K562 (cell line): ENCODE measurements at regions not wholly inside any gene's neighbourhood (a gene's known extent, or its start where the extent isn't known, plus 50 kb on each side); places are given as distances from the start of the nearest gene placed in this dataset.
A peak's percentile ranks its signal among the peaks of the same experiment; 100 is the strongest.

Source experiments
- ARHGAP35 ChIP-seq: fragments of 450-650 bp; IDR thresholded peaks from 2 replicates; pipeline ENCODE4 v1.6.1; 2018; ENCODE audit not compliant: partially characterized antibody
- ARNT ChIP-seq, 2 experiments: fragments of 450-650 bp; IDR thresholded peaks; 2 replicates each; pipeline ENCODE4 v1.6.1; 2016; ENCODE audit warnings: mild to moderate bottlenecking in 1 of 2
- BCOR ChIP-seq: fragments of 450-650 bp; IDR thresholded peaks from 2 replicates; pipeline ENCODE4 v1.6.1; 2016
- C11orf30 ChIP-seq: fragments of 450-650 bp; IDR thresholded peaks from 2 replicates; pipeline ENCODE4 v1.6.1; 2016; ENCODE audit warnings: low read depth, mild to moderate bottlenecking
- CBFA2T2 ChIP-seq: fragments of 450-650 bp; conservative IDR thresholded peaks from 2 replicates; pipeline ENCODE4 v1.6.1; 2017; ENCODE audit warnings: mild to moderate bottlenecking
- CC2D1A ChIP-seq: fragments of 450-650 bp; IDR thresholded peaks from 2 replicates; pipeline ENCODE4 v1.6.1; 2017; ENCODE audit warnings: mild to moderate bottlenecking
- CCNT2 ChIP-seq: IDR thresholded peaks from 2 replicates; pipeline ENCODE4 v1.6.1; 2011; ENCODE audit warnings: borderline replicate concordance, low read depth, mild to moderate bottlenecking, moderate library complexity, mixed read lengths, low read length; ENCODE audit not compliant: insufficient read length; ENCODE audit errors: extremely low read depth
- CHCHD3 ChIP-seq: fragments of 250-450 bp; sonication (Bioruptor Pico); IDR thresholded peaks from 2 replicates; pipeline ENCODE4 v2.1.2; 2022; ENCODE audit warnings: mild to moderate bottlenecking
- CXXC5 ChIP-seq: fragments of 250-450 bp; sonication (Bioruptor Pico); IDR thresholded peaks from 2 replicates; pipeline ENCODE4 v1.8.0; 2022; ENCODE audit warnings: inconsistent platforms, mild to moderate bottlenecking, moderate library complexity
- GABPA ChIP-seq: fragments of 200-800 bp; sonication (Bioruptor generic); conservative IDR thresholded peaks from 2 replicates; pipeline ENCODE4 v1.6.1; 2016; ENCODE audit warnings: low read depth, missing genetic modification characterization, missing compliant biosample characterization
- GTF2B ChIP-seq: IDR thresholded peaks from 2 replicates; pipeline ENCODE4 v1.6.1; 2011; ENCODE audit not compliant: insufficient read length; ENCODE audit errors: extremely low read depth
- HDAC1 ChIP-seq, 2 experiments: fragments of 450-650 bp; IDR thresholded peaks; 2 replicates each; pipeline ENCODE4 v1.6.1; 2016 to 2017; ENCODE audit warnings: inconsistent platforms in 1 of 2, mild to moderate bottlenecking in 1 of 2, moderate library complexity in 1 of 2
- HDAC2 ChIP-seq: fragments of 450-650 bp; IDR thresholded peaks from 2 replicates; pipeline ENCODE4 v1.6.1; 2016; ENCODE audit warnings: mild to moderate bottlenecking
- JUND ChIP-seq, 2 experiments: IDR thresholded peaks; 2 replicates in 1 of 2; 3 replicates in 1 of 2; pipeline ENCODE4 v1.6.1; 2011; ENCODE audit warnings: borderline replicate concordance in 2 of 2, low read depth in 2 of 2, low read length in 2 of 2, improper control_type of control experiment in 1 of 2, missing biosample characterization in 1 of 2, missing genetic modification characterization in 1 of 2, missing genetic modification reagents in 1 of 2
- KLF13 ChIP-seq: fragments of 450-650 bp; IDR thresholded peaks from 2 replicates; pipeline ENCODE4 v1.6.1; 2016; ENCODE audit warnings: missing genetic modification characterization, low read depth, mild to moderate bottlenecking, missing compliant biosample characterization, moderate library complexity, borderline replicate concordance
- MIER1 ChIP-seq: fragments of 450-650 bp; IDR thresholded peaks from 2 replicates; pipeline ENCODE4 v1.6.1; 2016; ENCODE audit warnings: antibody characterized with exemption, mild to moderate bottlenecking, low read depth
- NCOR1 ChIP-seq: fragments of 450-650 bp; IDR thresholded peaks from 2 replicates; pipeline ENCODE4 v1.6.1; 2016; ENCODE audit warnings: mild to moderate bottlenecking, moderate library complexity
- PML ChIP-seq: IDR thresholded peaks from 2 replicates; pipeline ENCODE4 v1.6.1; 2012; ENCODE audit warnings: low read length, inconsistent platforms
- RAD51 ChIP-seq: fragments of 450-650 bp; IDR thresholded peaks from 2 replicates; pipeline ENCODE4 v1.7.1; 2016; ENCODE audit warnings: low read depth, mild to moderate bottlenecking, borderline replicate concordance
- SMAD2 ChIP-seq: fragments of 150-350 bp; IDR thresholded peaks from 2 replicates; pipeline ENCODE4 v1.6.1; 2014; ENCODE audit warnings: low read depth, mild to moderate bottlenecking, low read length
- SMARCE1 ChIP-seq: fragments of 450-650 bp; IDR thresholded peaks from 2 replicates; pipeline ENCODE4 v1.7.1; 2016; ENCODE audit warnings: mild to moderate bottlenecking
- TBL1XR1 ChIP-seq, 2 experiments: IDR thresholded peaks; 2 replicates each; pipeline ENCODE4 v1.6.1; 2012; ENCODE audit warnings: improper control_type of control experiment in 2 of 2, low read length in 2 of 2, mild to moderate bottlenecking in 1 of 2
- TCF3 ChIP-seq: sonication (generic); formaldehyde crosslinking; IDR thresholded peaks from 2 replicates; pipeline ENCODE4 v1.4.0; 2020; ENCODE audit warnings: mild to moderate bottlenecking, missing genetic modification reagents
- TCF7 ChIP-seq: sonication (generic); IDR thresholded peaks from 2 replicates; pipeline ENCODE4 v1.6.1; 2016; ENCODE audit warnings: antibody characterized with exemption, borderline replicate concordance
- TCFL5 ChIP-seq: fragments of 250-450 bp; sonication (Bioruptor Pico); conservative IDR thresholded peaks from 2 replicates; pipeline ENCODE4 v1.6.1; 2021; ENCODE audit warnings: mild to moderate bottlenecking, moderate library complexity, matching md5 sums
- ZNF184 ChIP-seq: sonication (generic); formaldehyde crosslinking; IDR thresholded peaks from 2 replicates; pipeline ENCODE4 v1.5.0; 2020; ENCODE audit warnings: missing genetic modification reagents
- TF ChIP-seq, protein P1 (sequence below): fragments of 450-650 bp; conservative IDR thresholded peaks from 2 replicates; pipeline ENCODE4 v1.6.1; 2016; ENCODE audit warnings: missing genetic modification characterization, low read depth, mild to moderate bottlenecking, missing compliant biosample characterization, moderate library complexity
- TF ChIP-seq, protein P2 (sequence below): fragments of 250-450 bp; sonication (Bioruptor Pico); IDR thresholded peaks from 2 replicates; pipeline ENCODE4 v1.8.0; 2022; ENCODE audit warnings: inconsistent platforms

GRCh38 chr5:89128906-89129625 is 246.1 kb upstream of the MEF2C start (continued):
- TF ChIP-seq HDAC1 (IDR thresholded peaks at IDR 0.05) (peak; percentile 78 to 79; a peak in 3 of 4 replicates), ARHGAP35 (no peak), CBFA2T2 (peak; percentile 89), CHCHD3 (CRISPR knock-in tag) (no peak), ZNF184 (CRISPR knock-in tag) (no peak), SMAD2 (no peak), SMARCE1 (peak; percentile 88), C11orf30 (no peak), TBL1XR1 (IDR thresholded peaks at IDR 0.05; ENCODE audit: low read length in 2 of 2) (peak in 1 of 2 experiments; percentile 84; a peak in 2 of 4 replicates), JUND (IDR thresholded peaks at IDR 0.05; ENCODE audit: borderline replicate concordance, low read depth, low read length) (peak; percentile 43; the same call in 1 of the 2 replicates), JUND (tag; IDR thresholded peaks at IDR 0.05; ENCODE audit: borderline replicate concordance, low read depth, low read length) (peak; percentile 70; the same call in 1 of the 3 replicates), ARNT (IDR thresholded peaks at IDR 0.05) (0 out of 4 replicates have a peak, but pooled peaks of 1 of the 2 experiments have one; percentile 36), KLF13 (tag) (no peak), TCFL5 (CRISPR knock-in tag) (no peak), GABPA (tag) (no peak), CXXC5 (CRISPR knock-in tag) (peak; percentile 45), MIER1 (no peak), CCNT2 (peak; percentile 67), TCF7 (no peak), TCF3 (CRISPR knock-in tag) (peak; percentile 92), NCOR1 (peak; percentile 81), GTF2B (no peak), BCOR (peak; percentile 31; the same call in 1 of the 2 replicates), CC2D1A (peak; percentile 41; the same call in 1 of the 2 replicates), HDAC2 (peak; percentile 84), PML (peak; percentile 66), RAD51 (no peak)
- TF ChIP-seq, protein P1, sequence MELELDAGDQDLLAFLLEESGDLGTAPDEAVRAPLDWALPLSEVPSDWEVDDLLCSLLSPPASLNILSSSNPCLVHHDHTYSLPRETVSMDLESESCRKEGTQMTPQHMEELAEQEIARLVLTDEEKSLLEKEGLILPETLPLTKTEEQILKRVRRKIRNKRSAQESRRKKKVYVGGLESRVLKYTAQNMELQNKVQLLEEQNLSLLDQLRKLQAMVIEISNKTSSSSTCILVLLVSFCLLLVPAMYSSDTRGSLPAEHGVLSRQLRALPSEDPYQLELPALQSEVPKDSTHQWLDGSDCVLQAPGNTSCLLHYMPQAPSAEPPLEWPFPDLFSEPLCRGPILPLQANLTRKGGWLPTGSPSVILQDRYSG (tag) = no peak
- TF ChIP-seq, protein P2, sequence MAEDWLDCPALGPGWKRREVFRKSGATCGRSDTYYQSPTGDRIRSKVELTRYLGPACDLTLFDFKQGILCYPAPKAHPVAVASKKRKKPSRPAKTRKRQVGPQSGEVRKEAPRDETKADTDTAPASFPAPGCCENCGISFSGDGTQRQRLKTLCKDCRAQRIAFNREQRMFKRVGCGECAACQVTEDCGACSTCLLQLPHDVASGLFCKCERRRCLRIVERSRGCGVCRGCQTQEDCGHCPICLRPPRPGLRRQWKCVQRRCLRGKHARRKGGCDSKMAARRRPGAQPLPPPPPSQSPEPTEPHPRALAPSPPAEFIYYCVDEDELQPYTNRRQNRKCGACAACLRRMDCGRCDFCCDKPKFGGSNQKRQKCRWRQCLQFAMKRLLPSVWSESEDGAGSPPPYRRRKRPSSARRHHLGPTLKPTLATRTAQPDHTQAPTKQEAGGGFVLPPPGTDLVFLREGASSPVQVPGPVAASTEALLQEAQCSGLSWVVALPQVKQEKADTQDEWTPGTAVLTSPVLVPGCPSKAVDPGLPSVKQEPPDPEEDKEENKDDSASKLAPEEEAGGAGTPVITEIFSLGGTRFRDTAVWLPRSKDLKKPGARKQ = no peak
